Panc1 (cell line): ENCODE measurements at regions not wholly inside any gene's neighbourhood (a gene's known extent, or its start where the extent isn't known, plus 50 kb on each side); places are given as distances from the start of the nearest gene placed in this dataset.

ENCODE experiments used
- ATAC-seq: fragments of 200-7000 bp; cut with Tn5 transposase; 2 replicates; pipeline ENCODE4 v1.9.1; 2020; ENCODE audit warnings: mild to moderate bottlenecking, moderate library complexity
- BruUV-seq: library from RNA; stranded (reverse); fragments of 400-500 nt; replicated peaks from 2 replicates; lab custom pipeline; 2021; lab: Mats Ljungman, UMichigan
- CTCF ChIA-PET: fragments of 300-600 bp; sonication (Branson Sonifier 250); formaldehyde crosslinking; loops from one replicate; lab custom pipeline; 2022; ENCODE audit warnings: antibody characterized with exemption; lab: Charles Lee
- POLR2A ChIA-PET: fragments of 300-600 bp; sonication (Branson Sonifier 250); formaldehyde crosslinking; loops from one replicate; lab custom pipeline; 2022; ENCODE audit warnings: antibody characterized with exemption; lab: Charles Lee
- DNase-seq: peaks from one replicate; pipeline ENCODE4 v3.0.0-alpha.2; 2010; ENCODE audit warnings: low read depth, low spot score
- H3K27ac ChIP-seq: 2 replicates; pipeline ENCODE4 v1.5.1; 2011; ENCODE audit warnings: mild to moderate bottlenecking, low read length, inconsistent platforms
- H3K27me3 ChIP-seq: fragments of 200-500 bp; sonication (Bioruptor generic); 2 replicates; pipeline ENCODE4 v1.6.0; 2014; ENCODE audit warnings: low read length, inconsistent platforms; ENCODE audit not compliant: control insufficient read depth, insufficient read depth
- H3K36me3 ChIP-seq: fragments of 200-500 bp; sonication (Bioruptor generic); 2 replicates; pipeline ENCODE4 v1.5.1; 2014; ENCODE audit warnings: inconsistent platforms, mild to moderate bottlenecking, low read length, moderate library complexity; ENCODE audit not compliant: control insufficient read depth, insufficient read depth
- H3K4me1 ChIP-seq: 2 replicates; pipeline ENCODE4 v1.5.1; 2011; ENCODE audit warnings: inconsistent platforms, mild to moderate bottlenecking, low read length, moderate library complexity; ENCODE audit not compliant: control insufficient read depth, insufficient read depth
- H3K4me3 ChIP-seq, 2 experiments: 2 replicates each; pipeline ENCODE4 v1.5.1; 2011 to 2012; ENCODE audit warnings: low read depth in 2 of 2, low read length in 2 of 2, mild to moderate bottlenecking in 2 of 2, inconsistent platforms in 1 of 2, moderate library complexity in 1 of 2
- H3K9me3 ChIP-seq: fragments of 200-500 bp; sonication (Bioruptor generic); 2 replicates; pipeline ENCODE4 v1.5.1; 2014; ENCODE audit warnings: low read depth, mild to moderate bottlenecking, inconsistent platforms, low read length, moderate library complexity; ENCODE audit not compliant: control insufficient read depth, insufficient read depth
- POLR2AphosphoS5 ChIP-seq: IDR thresholded peaks from 2 replicates; pipeline ENCODE4 v1.6.1; 2012; ENCODE audit warnings: mild to moderate bottlenecking, low read depth, low read length, moderate library complexity
- SIN3A ChIP-seq: IDR thresholded peaks from 2 replicates; pipeline ENCODE4 v1.6.1; 2012; ENCODE audit warnings: low read depth, mild to moderate bottlenecking, low read length, moderate library complexity, borderline replicate concordance; ENCODE audit not compliant: insufficient read depth
- TCF7L2 ChIP-seq: IDR thresholded peaks from 2 replicates; pipeline ENCODE4 v1.6.1; 2011; ENCODE audit warnings: mild to moderate bottlenecking, low read depth, low read length, inconsistent platforms
- in situ Hi-C: cut with HindIII; loops from 2 replicates; pipeline ENCODE4 v1.10.0; 2016; ENCODE audit warnings: low sequenced_read_pairs, low pct_unique_long_range_greater_than_20kb
- intact Hi-C: fragments of 100-400 bp; cut with micrococcal nuclease; formaldehyde crosslinking; loops from one replicate; pipeline ENCODE4 v1.10.0; 2022; ENCODE audit not compliant: unreplicated experiment
- TF ChIP-seq, protein P1 (sequence below), 2 experiments: IDR thresholded peaks; 2 replicates each; pipeline ENCODE4 v1.6.1; 2011 to 2012; ENCODE audit warnings: low read depth in 2 of 2, control low read depth in 1 of 2, low read length in 1 of 2, mild to moderate bottlenecking in 1 of 2, moderate library complexity in 1 of 2; ENCODE audit not compliant: insufficient read depth in 1 of 2
- TF ChIP-seq, protein P2 (sequence below): fragments of 450-650 bp; IDR thresholded peaks from 2 replicates; pipeline ENCODE4 v1.5.1; 2017; ENCODE audit warnings: mild to moderate bottlenecking

DNA sequence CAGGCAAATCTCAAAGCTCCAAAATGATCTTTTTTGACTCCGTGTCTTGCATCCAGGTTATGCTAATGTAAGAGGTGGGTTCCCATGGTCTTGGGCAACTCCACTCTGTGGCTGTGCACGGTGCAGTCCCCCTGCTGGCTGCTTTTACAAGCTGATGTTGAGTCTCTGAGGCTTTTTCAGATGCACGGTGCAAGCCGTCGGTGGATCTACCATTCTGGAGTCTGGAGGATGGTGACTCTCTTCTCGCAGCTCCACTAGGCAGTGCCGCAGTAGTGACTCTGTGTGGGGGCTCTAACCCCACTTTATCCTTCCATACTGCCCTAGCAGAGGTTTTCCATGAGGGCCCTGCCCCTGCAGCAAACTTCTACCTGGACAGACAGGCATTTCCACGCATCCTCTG is 266.8 kb upstream of the GPC6 start:
- H3K27me3 ChIP-seq = no peaks in the 10 kb centered on the region
- BruUV-seq = no TSS peak
- no peaks in the 10 kb centered on the region for H3K36me3 ChIP-seq
- no peaks in the 10 kb centered on the region for H3K9me3 ChIP-seq
- in situ Hi-C loops (no loop called here), intact Hi-C loops (no loop called here)
- ChIA-PET CTCF (no interaction called here), POLR2A (no interaction called here)
- no peak overlapping the region for H3K27ac ChIP-seq
- ATAC-seq (no peak), DNase-seq (no peak)
- H3K4me3 ChIP-seq = no peak overlapping the region
- H3K4me1 ChIP-seq = no peaks in the 10 kb centered on the region
- TF ChIP-seq SIN3A = no peak
- TF ChIP-seq, protein P1, sequence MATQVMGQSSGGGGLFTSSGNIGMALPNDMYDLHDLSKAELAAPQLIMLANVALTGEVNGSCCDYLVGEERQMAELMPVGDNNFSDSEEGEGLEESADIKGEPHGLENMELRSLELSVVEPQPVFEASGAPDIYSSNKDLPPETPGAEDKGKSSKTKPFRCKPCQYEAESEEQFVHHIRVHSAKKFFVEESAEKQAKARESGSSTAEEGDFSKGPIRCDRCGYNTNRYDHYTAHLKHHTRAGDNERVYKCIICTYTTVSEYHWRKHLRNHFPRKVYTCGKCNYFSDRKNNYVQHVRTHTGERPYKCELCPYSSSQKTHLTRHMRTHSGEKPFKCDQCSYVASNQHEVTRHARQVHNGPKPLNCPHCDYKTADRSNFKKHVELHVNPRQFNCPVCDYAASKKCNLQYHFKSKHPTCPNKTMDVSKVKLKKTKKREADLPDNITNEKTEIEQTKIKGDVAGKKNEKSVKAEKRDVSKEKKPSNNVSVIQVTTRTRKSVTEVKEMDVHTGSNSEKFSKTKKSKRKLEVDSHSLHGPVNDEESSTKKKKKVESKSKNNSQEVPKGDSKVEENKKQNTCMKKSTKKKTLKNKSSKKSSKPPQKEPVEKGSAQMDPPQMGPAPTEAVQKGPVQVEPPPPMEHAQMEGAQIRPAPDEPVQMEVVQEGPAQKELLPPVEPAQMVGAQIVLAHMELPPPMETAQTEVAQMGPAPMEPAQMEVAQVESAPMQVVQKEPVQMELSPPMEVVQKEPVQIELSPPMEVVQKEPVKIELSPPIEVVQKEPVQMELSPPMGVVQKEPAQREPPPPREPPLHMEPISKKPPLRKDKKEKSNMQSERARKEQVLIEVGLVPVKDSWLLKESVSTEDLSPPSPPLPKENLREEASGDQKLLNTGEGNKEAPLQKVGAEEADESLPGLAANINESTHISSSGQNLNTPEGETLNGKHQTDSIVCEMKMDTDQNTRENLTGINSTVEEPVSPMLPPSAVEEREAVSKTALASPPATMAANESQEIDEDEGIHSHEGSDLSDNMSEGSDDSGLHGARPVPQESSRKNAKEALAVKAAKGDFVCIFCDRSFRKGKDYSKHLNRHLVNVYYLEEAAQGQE (IDR thresholded peaks at IDR 0.05; ENCODE audit: insufficient read depth in 1 of 2, low read depth in 2 of 2, low read length in 1 of 2) = no peak
- TF ChIP-seq POLR2AphosphoS5 = no peak
- TF ChIP-seq TCF7L2 = no peak
- TF ChIP-seq, protein P2, sequence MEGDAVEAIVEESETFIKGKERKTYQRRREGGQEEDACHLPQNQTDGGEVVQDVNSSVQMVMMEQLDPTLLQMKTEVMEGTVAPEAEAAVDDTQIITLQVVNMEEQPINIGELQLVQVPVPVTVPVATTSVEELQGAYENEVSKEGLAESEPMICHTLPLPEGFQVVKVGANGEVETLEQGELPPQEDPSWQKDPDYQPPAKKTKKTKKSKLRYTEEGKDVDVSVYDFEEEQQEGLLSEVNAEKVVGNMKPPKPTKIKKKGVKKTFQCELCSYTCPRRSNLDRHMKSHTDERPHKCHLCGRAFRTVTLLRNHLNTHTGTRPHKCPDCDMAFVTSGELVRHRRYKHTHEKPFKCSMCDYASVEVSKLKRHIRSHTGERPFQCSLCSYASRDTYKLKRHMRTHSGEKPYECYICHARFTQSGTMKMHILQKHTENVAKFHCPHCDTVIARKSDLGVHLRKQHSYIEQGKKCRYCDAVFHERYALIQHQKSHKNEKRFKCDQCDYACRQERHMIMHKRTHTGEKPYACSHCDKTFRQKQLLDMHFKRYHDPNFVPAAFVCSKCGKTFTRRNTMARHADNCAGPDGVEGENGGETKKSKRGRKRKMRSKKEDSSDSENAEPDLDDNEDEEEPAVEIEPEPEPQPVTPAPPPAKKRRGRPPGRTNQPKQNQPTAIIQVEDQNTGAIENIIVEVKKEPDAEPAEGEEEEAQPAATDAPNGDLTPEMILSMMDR = no peak

DNA sequence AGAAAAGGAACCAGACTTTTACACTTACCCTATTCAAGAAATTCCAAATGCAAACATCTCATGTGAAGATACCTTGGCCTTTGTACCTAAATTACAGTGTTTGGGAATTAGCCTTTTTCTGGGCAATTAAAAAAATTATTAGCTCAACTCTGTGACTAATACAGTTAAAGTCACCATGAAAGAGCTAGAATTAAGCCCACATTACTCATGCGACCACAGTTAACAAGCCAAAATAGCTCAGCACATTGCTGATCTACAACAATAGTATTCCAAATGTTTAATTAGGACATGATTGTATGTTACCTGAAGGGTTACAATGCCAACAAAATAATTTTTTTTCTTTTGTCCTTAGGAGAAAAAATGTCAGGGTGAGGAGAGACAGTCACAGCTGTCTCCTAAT is 263.6 kb upstream of the GPC6 start:
- Histone ChIP-seq H3K9me3 (no peaks in the 10 kb centered on the region), H3K27me3 (no peaks in the 10 kb centered on the region), H3K36me3 (no peaks in the 10 kb centered on the region), H3K4me3 (no peak overlapping the region), H3K4me1 (no peaks in the 10 kb centered on the region), H3K27ac (no peak overlapping the region)
- no peak for TF ChIP-seq SIN3A
- TF ChIP-seq, protein P2 = no peak
- no peak for TF ChIP-seq POLR2AphosphoS5
- no peak for TF ChIP-seq TCF7L2
- TF ChIP-seq, protein P1 (IDR thresholded peaks at IDR 0.05; ENCODE audit: insufficient read depth in 1 of 2, low read depth in 2 of 2, low read length in 1 of 2) = no peak
- ChIA-PET POLR2A (no interaction called here), CTCF (no interaction called here)
- ATAC-seq (no peak), DNase-seq (no peak)
- intact Hi-C loops = no loop called here
- in situ Hi-C loops = no loop called here
- BruUV-seq = no TSS peak
